ENCODE measurements at regions not wholly inside any gene's neighbourhood (a gene's known extent, or its start where the extent isn't known, plus 50 kb on each side); places are given as distances from the start of the nearest gene placed in this dataset.

GRCh38 chrX:30995060-30995700 is 76.7 kb downstream of the FTHL17 start:
- TF ChIP-seq PPARA (CRISPR knock-in tag; IDR thresholded peaks at IDR 0.05; ENCODE audit: borderline replicate concordance): no peak
- TF ChIP-seq ISL1 (CRISPR knock-in tag; IDR thresholded peaks at IDR 0.05): no peak
- TF ChIP-seq PATZ1 (CRISPR knock-in tag; IDR thresholded peaks at IDR 0.05; ENCODE audit: borderline replicate concordance): no peak
- no peak for TF ChIP-seq ZNF565 (CRISPR knock-in tag; conservative IDR thresholded peaks at IDR 0.05; ENCODE audit: low read depth)
- no peak for TF ChIP-seq ZFP3 (CRISPR knock-in tag; IDR thresholded peaks at IDR 0.05)
- no peak for TF ChIP-seq SNAI2 (CRISPR knock-in tag; IDR thresholded peaks at IDR 0.05)
- TF ChIP-seq RARB (CRISPR knock-in tag; IDR thresholded peaks at IDR 0.05): no peak
